CD4-positive, alpha-beta memory T cell (primary cell): ENCODE measurements at regions not wholly inside any gene's neighbourhood (a gene's known extent, or its start where the extent isn't known, plus 50 kb on each side); places are given as distances from the start of the nearest gene placed in this dataset.
"Not testable (repeated sequence)": the region's sequence is repeated elsewhere in the genome, so short reads cannot be mapped to it uniquely, and the experiment has no call there.

Source experiments
- CTCF ChIA-PET: fragments of 350-600 bp; sonication (Branson Sonifier 250); formaldehyde crosslinking; loops from one replicate; lab custom pipeline; 2021; ENCODE audit warnings: inconsistent platforms; ENCODE audit not compliant: partially characterized antibody; lab: Charles Lee
- POLR2A ChIA-PET: fragments of 350-600 bp; sonication (Branson Sonifier 250); formaldehyde crosslinking; loops from one replicate; lab custom pipeline; 2021; ENCODE audit not compliant: partially characterized antibody; lab: Charles Lee
- DNase-seq, 5 donors: peaks; one replicate each; pipeline versions ENCODE4 v3.0.0 to v3.0.0-alpha.2; 2020 to 2022; ENCODE audit warnings: mixed read lengths in 1 of 5
- H3K27ac ChIP-seq: one replicate; pipeline ENCODE4 v1.7.0; 2013; ENCODE audit warnings: low read depth, low read length
- H3K27me3 ChIP-seq: 2 replicates; pipeline ENCODE4 v1.7.0; 2013; ENCODE audit warnings: mild to moderate bottlenecking, low read length, moderate library complexity; ENCODE audit not compliant: insufficient read depth
- H3K36me3 ChIP-seq: 2 replicates; pipeline ENCODE4 v1.7.0; 2013; ENCODE audit warnings: mild to moderate bottlenecking, low read length, moderate library complexity; ENCODE audit not compliant: insufficient read depth
- H3K4me1 ChIP-seq: 2 replicates; pipeline ENCODE4 v1.7.0; 2013; ENCODE audit warnings: mild to moderate bottlenecking, low read length, moderate library complexity; ENCODE audit not compliant: insufficient read depth
- H3K4me3 ChIP-seq, 2 donors: one replicate each; pipeline ENCODE4 v1.7.0; 2013; ENCODE audit warnings: low read length in 2 of 2, mild to moderate bottlenecking in 1 of 2
- H3K9me3 ChIP-seq, 2 donors: one replicate each; pipeline ENCODE4 v1.7.0; 2013; ENCODE audit warnings: low read length in 2 of 2, control low read depth in 1 of 2; ENCODE audit not compliant: control insufficient read depth in 1 of 2
- H3K27ac Mint-ChIP-seq, 7 donors: one replicate each; pipeline ENCODE4 v1.8.0; 2020 to 2021; ENCODE audit warnings: mixed read lengths in 7 of 7, mild to moderate bottlenecking in 6 of 7, inconsistent platforms in 3 of 7, moderate library complexity in 3 of 7
- H3K27me3 Mint-ChIP-seq, 2 donors: one replicate each; pipeline ENCODE4 v1.8.0; 2020 to 2021; ENCODE audit warnings: mixed read lengths in 2 of 2
- H3K36me3 Mint-ChIP-seq, 2 donors: one replicate each; pipeline ENCODE4 v1.8.0; 2020 to 2021; ENCODE audit warnings: mixed read lengths in 2 of 2, inconsistent platforms in 1 of 2, mild to moderate bottlenecking in 1 of 2
- H3K4me1 Mint-ChIP-seq, 4 donors: one replicate each; pipeline ENCODE4 v1.8.0; 2020 to 2021; ENCODE audit warnings: mixed read lengths in 4 of 4, mild to moderate bottlenecking in 1 of 4
- H3K4me3 Mint-ChIP-seq, 8 donors: one replicate each; pipeline ENCODE4 v1.8.0; 2020 to 2021; ENCODE audit warnings: mixed read lengths in 8 of 8, mild to moderate bottlenecking in 7 of 8, moderate library complexity in 6 of 8, inconsistent platforms in 3 of 8
- H3K9me3 Mint-ChIP-seq, 8 donors: one replicate each; pipeline ENCODE4 v1.8.0; 2020 to 2021; ENCODE audit warnings: mixed read lengths in 8 of 8, mild to moderate bottlenecking in 5 of 8, inconsistent platforms in 3 of 8, moderate library complexity in 1 of 8
- intact Hi-C: fragments of 100-400 bp; cut with micrococcal nuclease; formaldehyde crosslinking; loops from one replicate; pipeline ENCODE4 v1.15.1; 2023

DNA sequence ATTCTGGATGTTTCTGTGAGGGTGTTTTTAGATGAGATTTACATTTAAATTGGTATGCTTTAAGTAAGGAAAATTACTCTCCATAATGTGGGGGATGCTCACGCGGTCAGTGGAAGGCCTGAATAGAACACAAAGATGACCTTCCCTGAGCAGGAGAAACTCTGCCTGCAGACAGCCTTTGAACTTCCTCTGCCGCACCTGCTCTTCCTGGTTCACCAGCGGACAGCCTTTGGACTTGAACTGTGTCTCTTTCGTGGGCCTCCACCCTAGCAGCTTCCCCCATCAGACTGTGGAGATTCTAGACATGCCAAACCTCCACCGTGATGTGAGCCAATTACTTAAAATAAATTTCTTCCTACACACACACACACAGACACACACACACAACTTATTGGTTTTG lies 210.7 kb downstream of the EFCAB11 start:
- Mint-ChIP-seq H3K27me3 (no peaks in the 10 kb centered on the region), H3K27ac (no peak overlapping the region), H3K9me3 (peaks cover 0 to 18% (median 11%) of the 10 kb centered on the region in 8 donors), H3K4me1 (peaks cover 0 to 13% (median 6%) of the 10 kb centered on the region in 4 donors), H3K36me3 (no peaks in the 10 kb centered on the region), H3K4me3 (no peak overlapping the region)
- no peaks in the 10 kb centered on the region for H3K27me3 ChIP-seq
- POLR2A ChIA-PET, result no interaction called here
- H3K4me1 ChIP-seq, result no peaks in the 10 kb centered on the region
- DNase-seq, result no peak
- no peaks in the 10 kb centered on the region for H3K36me3 ChIP-seq
- intact Hi-C loops, result no loop called here
- H3K27ac ChIP-seq, result no peak overlapping the region
- no peaks in the 10 kb centered on the region for H3K9me3 ChIP-seq
- H3K4me3 ChIP-seq, result no peak overlapping the region
- CTCF ChIA-PET, result no interaction called here

DNA sequence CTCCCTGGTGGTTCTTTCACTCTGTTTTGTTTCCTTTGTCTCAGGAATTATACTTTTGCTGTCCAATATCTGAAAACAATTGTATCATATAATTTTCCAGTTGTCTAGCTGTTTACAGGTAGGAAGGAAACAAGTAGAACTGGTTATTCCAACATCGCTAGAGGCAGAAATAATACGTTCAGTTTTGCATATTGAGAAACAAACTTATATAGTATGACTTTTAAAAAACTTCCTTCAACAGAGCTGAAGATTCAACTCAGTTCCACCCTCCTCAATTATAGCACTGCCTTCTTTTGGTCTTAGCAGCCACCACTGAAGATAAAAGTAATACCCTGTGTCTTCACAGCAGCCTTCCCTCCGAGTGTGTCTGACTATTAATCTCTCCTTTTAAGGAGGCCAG lies 214.3 kb downstream of the EFCAB11 start:
- Mint-ChIP-seq H3K27me3 (no peaks in the 10 kb centered on the region), H3K36me3 (no peaks in the 10 kb centered on the region), H3K4me1 (peaks cover 0 to 13% (median 6%) of the 10 kb centered on the region in 4 donors), H3K4me3 (no peak overlapping the region), H3K27ac (no peak overlapping the region), H3K9me3 (peaks cover 0 to 10% (median 3%) of the 10 kb centered on the region in 8 donors)
- DNase-seq, result no peak
- intact Hi-C loops, result no loop called here
- ChIA-PET CTCF (interaction anchor here (1.2 kb wide), 1 partner anchor 12 kb away, joined by 3 read pairs; no protein-coding TSS in a partner anchor), POLR2A (interaction anchor here (1.3 kb wide), 1 partner anchor 13 kb away, joined by 5 read pairs; no protein-coding TSS in a partner anchor)
- H3K36me3 ChIP-seq, result no peaks in the 10 kb centered on the region
- H3K27me3 ChIP-seq, result no peaks in the 10 kb centered on the region
- H3K4me3 ChIP-seq, result no peak overlapping the region
- no peaks in the 10 kb centered on the region for H3K4me1 ChIP-seq
- H3K27ac ChIP-seq, result no peak overlapping the region
- H3K9me3 ChIP-seq, result no peaks in the 10 kb centered on the region

DNA sequence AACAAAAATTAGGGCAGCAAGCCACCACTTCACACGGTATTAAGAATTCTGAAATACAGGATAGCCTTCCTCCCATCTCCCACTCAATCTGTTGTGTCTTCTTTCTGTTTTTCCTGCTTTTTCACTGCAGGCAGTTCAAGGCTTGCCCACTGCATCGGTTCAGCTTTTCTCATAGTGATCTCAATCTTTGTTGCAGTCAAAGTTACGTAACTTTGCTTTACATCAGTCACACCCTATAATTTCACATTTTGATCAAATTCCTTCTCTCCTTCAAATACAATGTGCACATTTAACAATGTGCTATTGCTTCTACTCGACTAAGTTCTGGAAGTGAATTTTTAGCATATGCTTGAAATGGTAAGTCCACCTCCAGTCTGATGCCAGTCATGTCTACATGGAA lies 217.6 kb downstream of the EFCAB11 start:
- Mint-ChIP-seq H3K4me1 (peaks cover 0 to 4% (median 0%) of the 10 kb centered on the region in 4 donors), H3K4me3 (no peak overlapping the region), H3K27me3 (no peaks in the 10 kb centered on the region), H3K27ac (no peak overlapping the region), H3K36me3 (peaks cover 2 to 7% of the 10 kb centered on the region in 2 donors), H3K9me3 (peaks cover 0 to 15% (median 10%) of the 10 kb centered on the region in 8 donors)
- Histone ChIP-seq H3K4me3 (no peak overlapping the region), H3K27me3 (no peaks in the 10 kb centered on the region), H3K4me1 (no peaks in the 10 kb centered on the region), H3K27ac (no peak overlapping the region), H3K9me3 (no peaks in the 10 kb centered on the region), H3K36me3 (no peaks in the 10 kb centered on the region)
- ChIA-PET POLR2A (no interaction called here), CTCF (no interaction called here)
- intact Hi-C loops, result no loop called here
- no peak for DNase-seq

DNA sequence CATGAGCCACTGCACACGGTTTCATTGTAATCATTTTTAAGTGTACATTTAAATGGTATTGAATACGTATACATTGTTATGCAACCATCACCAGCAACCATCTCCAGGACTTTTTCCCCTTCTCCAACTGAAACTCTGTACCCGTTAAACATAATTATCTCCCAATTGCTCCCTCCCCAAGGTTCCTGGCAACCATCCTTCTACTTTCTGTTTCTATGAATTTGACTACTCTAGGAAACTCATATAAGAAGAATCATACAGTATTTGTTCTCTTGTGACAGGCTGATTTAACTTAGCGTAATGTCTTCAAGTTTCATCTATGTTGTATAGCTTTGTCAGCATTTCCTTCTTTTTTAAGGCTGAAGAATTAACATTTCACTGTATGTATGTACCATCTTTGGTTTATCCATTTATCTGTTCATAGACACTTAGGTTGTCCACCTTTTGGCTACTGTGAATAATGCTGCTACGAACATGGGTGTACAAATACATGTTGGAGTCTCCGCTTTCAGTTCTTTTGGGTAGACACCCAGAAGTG lies 223.1 kb downstream of the EFCAB11 start:
- H3K36me3 ChIP-seq, result no peaks in the 10 kb centered on the region
- H3K27me3 ChIP-seq, result no peaks in the 10 kb centered on the region
- H3K4me1 ChIP-seq, result no peaks in the 10 kb centered on the region
- no peak overlapping the region for H3K27ac ChIP-seq
- intact Hi-C loops, result no loop called here
- no peak overlapping the region for H3K4me3 Mint-ChIP-seq
- H3K27ac Mint-ChIP-seq, result no peak overlapping the region
- H3K36me3 Mint-ChIP-seq, result peaks cover 2 to 7% of the 10 kb centered on the region in 2 donors
- ChIA-PET CTCF (no interaction called here), POLR2A (no interaction called here)
- no peak overlapping the region for H3K4me3 ChIP-seq
- H3K9me3 Mint-ChIP-seq, result peaks cover 0 to 15% (median 10%) of the 10 kb centered on the region in 8 donors
- peaks cover 7 to 11% (median 8%) of the 10 kb centered on the region in 4 donors for H3K4me1 Mint-ChIP-seq
- no peak for DNase-seq
- H3K27me3 Mint-ChIP-seq, result no peaks in the 10 kb centered on the region
- H3K9me3 ChIP-seq, result no peaks in the 10 kb centered on the region

GRCh38 chr14:89730687-89731086 lies 223.8 kb downstream of the EFCAB11 start:
- Histone ChIP-seq H3K9me3 (no peaks in the 10 kb centered on the region), H3K4me3 (no peak overlapping the region), H3K36me3 (no peaks in the 10 kb centered on the region), H3K4me1 (peaks cover 6% of the 10 kb centered on the region), H3K27me3 (no peaks in the 10 kb centered on the region), H3K27ac (no peak overlapping the region)
- no peak for DNase-seq
- Mint-ChIP-seq H3K27ac (peak overlapping the region in 1 of 7 donors; percentile 14), H3K4me3 (no peak overlapping the region), H3K4me1 (peaks cover 11 to 19% (median 14%) of the 10 kb centered on the region in 4 donors), H3K9me3 (peaks cover 0 to 15% (median 10%) of the 10 kb centered on the region in 8 donors), H3K36me3 (peaks cover 2 to 7% of the 10 kb centered on the region in 2 donors), H3K27me3 (no peaks in the 10 kb centered on the region)
- ChIA-PET CTCF (no interaction called here), POLR2A (no interaction called here)
- intact Hi-C loops, result no loop called here

- no peak overlapping the region for H3K4me3 ChIP-seq
- H3K27ac ChIP-seq, result no peak overlapping the region
- Mint-ChIP-seq H3K9me3 (peaks cover 0 to 14% (median 6%) of the 10 kb centered on the region in 8 donors), H3K27me3 (no peaks in the 10 kb centered on the region), H3K4me3 (no peak overlapping the region), H3K36me3 (peaks cover 3 to 7% of the 10 kb centered on the region in 2 donors), H3K4me1 (peaks cover 25 to 36% (median 30%) of the 10 kb centered on the region in 4 donors), H3K27ac (no peak overlapping the region)
- H3K4me1 ChIP-seq, result peaks cover 23% of the 10 kb centered on the region
- intact Hi-C loops, result no loop called here
- no peaks in the 10 kb centered on the region for H3K9me3 ChIP-seq
- H3K36me3 ChIP-seq, result no peaks in the 10 kb centered on the region
- H3K27me3 ChIP-seq, result no peaks in the 10 kb centered on the region
- DNase-seq, result no peak
- POLR2A ChIA-PET, result interaction anchor here (0.5 to 1.2 kb wide), 2 partner anchors 10 to 36 kb away, joined by 3 to 4 read pairs; no protein-coding TSS in a partner anchor
- CTCF ChIA-PET, result interaction anchor here (1.3 kb wide), 1 partner anchor 39 kb away, joined by 3 read pairs; no protein-coding TSS in a partner anchor
Measured at GRCh38 chr14:89728964-89729363, 225.6 kb downstream of the EFCAB11 start.

DNA sequence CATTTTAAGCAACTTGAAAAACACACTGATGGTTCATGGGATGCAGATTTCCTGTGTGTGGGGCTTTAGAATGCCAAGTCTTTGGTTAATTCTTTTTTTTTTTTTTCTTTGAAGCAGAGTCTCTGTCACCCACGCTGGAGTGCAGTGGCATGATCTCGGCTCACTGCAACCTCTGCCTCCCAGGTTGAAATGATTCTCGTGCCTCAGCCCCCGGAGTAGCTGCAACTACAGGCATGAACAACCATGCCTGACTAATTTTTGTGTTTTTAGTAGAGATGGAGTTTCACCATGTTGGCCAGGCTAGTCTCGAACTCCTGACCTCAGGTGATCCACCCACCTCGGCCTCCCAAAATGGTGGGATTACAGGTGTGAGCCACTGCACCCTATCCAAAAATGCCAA lies 228.3 kb downstream of the EFCAB11 start:
- H3K4me3 Mint-ChIP-seq, result peak overlapping the region in 4 of 8 donors; percentile 29 to 88 (median 50)
- H3K9me3 Mint-ChIP-seq, H3K36me3 Mint-ChIP-seq, H3K36me3 ChIP-seq, intact Hi-C loops, H3K27ac ChIP-seq, CTCF ChIA-PET, H3K4me3 ChIP-seq, H3K27me3 Mint-ChIP-seq, DNase-seq, H3K27me3 ChIP-seq, H3K9me3 ChIP-seq: not testable (repeated sequence)
- H3K27ac Mint-ChIP-seq, result peak overlapping the region in 5 of 7 donors; percentile 41 to 91 (median 84)
- POLR2A ChIA-PET, result interaction anchor here (1.6 to 2.3 kb wide), 2 partner anchors 14 to 107 kb away, joined by 5 to 15 read pairs; no protein-coding TSS in a partner anchor
- H3K4me1 Mint-ChIP-seq, result peaks cover 47 to 63% (median 55%) of the 10 kb centered on the region in 4 donors
- peaks cover 51% of the 10 kb centered on the region for H3K4me1 ChIP-seq
